H9 (cell line): ENCODE measurements at regions not wholly inside any gene's neighbourhood (a gene's known extent, or its start where the extent isn't known, plus 50 kb on each side); places are given as distances from the start of the nearest gene placed in this dataset.

Experiments used
- DNase-seq: peaks from one replicate; pipeline ENCODE4 v3.0.0-alpha.2; 2017
- H2AFZ ChIP-seq: one replicate; pipeline ENCODE4 v1.6.1; 2013; ENCODE audit warnings: mild to moderate bottlenecking, low read length, control low read depth, moderate library complexity
- H2AK5ac ChIP-seq: 2 replicates; pipeline ENCODE4 v1.6.1; 2013; ENCODE audit warnings: low read length, control low read depth, mixed read lengths; ENCODE audit not compliant: insufficient read length
- H2BK120ac ChIP-seq: one replicate; pipeline ENCODE4 v1.6.1; 2013; ENCODE audit warnings: low read depth, mild to moderate bottlenecking, low read length, control low read depth, inconsistent platforms; ENCODE audit not compliant: poor library complexity, severe bottlenecking
- H2BK12ac ChIP-seq: 2 replicates; pipeline ENCODE4 v1.6.1; 2013; ENCODE audit warnings: low read length, control low read depth, mixed read lengths, low read depth; ENCODE audit not compliant: insufficient read length
- H2BK15ac ChIP-seq: 2 replicates; pipeline ENCODE4 v1.6.1; 2013; ENCODE audit warnings: low read depth, low read length, control low read depth
- H2BK20ac ChIP-seq: one replicate; pipeline ENCODE4 v1.6.1; 2013; ENCODE audit warnings: low read depth, mild to moderate bottlenecking, low read length, control low read depth, inconsistent platforms; ENCODE audit not compliant: poor library complexity, severe bottlenecking
- H2BK5ac ChIP-seq: 2 replicates; pipeline ENCODE4 v1.6.1; 2013; ENCODE audit warnings: low read length, control low read depth, mixed read lengths; ENCODE audit not compliant: insufficient read length
- H3K14ac ChIP-seq: 2 replicates; pipeline ENCODE4 v1.6.1; 2013; ENCODE audit warnings: low read length, control low read depth; ENCODE audit not compliant: insufficient read depth
- H3K18ac ChIP-seq: 2 replicates; pipeline ENCODE4 v1.6.1; 2013; ENCODE audit warnings: low read depth, mild to moderate bottlenecking, mixed read lengths, low read length, control low read depth; ENCODE audit not compliant: insufficient read length
- H3K23ac ChIP-seq: 2 replicates; pipeline ENCODE4 v1.6.1; 2013; ENCODE audit warnings: low read length, control low read depth, mixed read lengths, low read depth; ENCODE audit not compliant: insufficient read length
- H3K23me2 ChIP-seq: 2 replicates; pipeline ENCODE4 v1.6.1; 2013; ENCODE audit warnings: low read depth, mild to moderate bottlenecking, mixed read lengths, low read length, control low read depth; ENCODE audit not compliant: insufficient read length, poor library complexity, severe bottlenecking
- H3K27ac ChIP-seq: 2 replicates; pipeline ENCODE4 v1.5.1; 2013; ENCODE audit warnings: low read length, control low read depth, mixed read lengths, low read depth; ENCODE audit not compliant: insufficient read length
- H3K27me3 ChIP-seq: 2 replicates; pipeline ENCODE4 v1.6.1; 2013; ENCODE audit warnings: low read length, control low read depth, inconsistent platforms; ENCODE audit not compliant: insufficient read depth
- H3K4ac ChIP-seq: 2 replicates; pipeline ENCODE4 v1.6.1; 2013; ENCODE audit warnings: low read depth, mild to moderate bottlenecking, control low read depth, inconsistent platforms, low read length, moderate library complexity
- H3K4me1 ChIP-seq: 2 replicates; pipeline ENCODE4 v1.6.1; 2013; ENCODE audit warnings: low read length, control low read depth, inconsistent platforms; ENCODE audit not compliant: insufficient read depth
- H3K4me2 ChIP-seq: 2 replicates; pipeline ENCODE4 v1.6.1; 2013; ENCODE audit warnings: low read length, control low read depth, mixed read lengths; ENCODE audit not compliant: insufficient read length, insufficient read depth
- H3K56ac ChIP-seq: 2 replicates; pipeline ENCODE4 v1.6.1; 2013; ENCODE audit warnings: low read depth, mild to moderate bottlenecking, mixed read lengths, low read length, control low read depth; ENCODE audit not compliant: insufficient read length
- H3K79me1 ChIP-seq: 2 replicates; pipeline ENCODE4 v1.6.1; 2013; ENCODE audit warnings: low read depth, mild to moderate bottlenecking, moderate library complexity, low read length, control low read depth, inconsistent platforms; ENCODE audit not compliant: insufficient read depth, poor library complexity, severe bottlenecking
- H3K79me2 ChIP-seq: 2 replicates; pipeline ENCODE4 v1.6.1; 2013; ENCODE audit warnings: low read length, control low read depth, inconsistent platforms; ENCODE audit not compliant: insufficient read depth
- H3K9ac ChIP-seq: 2 replicates; pipeline ENCODE4 v1.6.1; 2013; ENCODE audit warnings: low read length, control low read depth, mixed read lengths; ENCODE audit not compliant: insufficient read length; ENCODE audit errors: extremely low read depth
- H3K9me3 ChIP-seq: one replicate; pipeline ENCODE4 v1.6.1; 2013; ENCODE audit warnings: low read depth, low read length, inconsistent platforms; ENCODE audit not compliant: control insufficient read depth
- H3T11ph ChIP-seq: one replicate; pipeline ENCODE4 v1.6.1; 2013; ENCODE audit warnings: mild to moderate bottlenecking, low read length, control low read depth, inconsistent platforms
- H4K20me1 ChIP-seq: one replicate; pipeline ENCODE4 v1.6.1; 2013; ENCODE audit not compliant: control insufficient read depth, insufficient read length, insufficient read depth
- H4K5ac ChIP-seq: 2 replicates; pipeline ENCODE4 v1.6.1; 2013; ENCODE audit warnings: low read depth, mild to moderate bottlenecking, mixed read lengths, low read length, control low read depth; ENCODE audit not compliant: insufficient read length
- H4K8ac ChIP-seq: replicated peaks from 2 replicates; pipeline ENCODE4 v1.6.1; 2013; ENCODE audit warnings: low read length, control low read depth, mixed read lengths, low read depth; ENCODE audit not compliant: insufficient read length
- H4K91ac ChIP-seq: 2 replicates; pipeline ENCODE4 v1.6.1; 2013; ENCODE audit warnings: low read depth, mild to moderate bottlenecking, moderate library complexity, mixed read lengths, low read length, control low read depth; ENCODE audit not compliant: insufficient read length
- H3K27ac Mint-ChIP-seq, 3 experiments: 2 replicates in 2 of 3; 3 replicates in 1 of 3; pipeline ENCODE4 v1.8.0; 2020 to 2021; ENCODE audit warnings: mixed read lengths in 3 of 3, mild to moderate bottlenecking in 1 of 3, moderate library complexity in 1 of 3
- H3K27me3 Mint-ChIP-seq: 2 replicates; pipeline ENCODE4 v1.8.0; 2021; ENCODE audit warnings: low read depth, mild to moderate bottlenecking, moderate library complexity, mixed read lengths
- H3K36me3 Mint-ChIP-seq, 3 experiments: 2 replicates in 2 of 3; 3 replicates in 1 of 3; pipeline ENCODE4 v1.8.0; 2020 to 2021; ENCODE audit warnings: low read depth in 3 of 3, mixed read lengths in 3 of 3; ENCODE audit not compliant: insufficient read depth in 1 of 3
- H3K4me1 Mint-ChIP-seq, 2 experiments: 2 replicates each; pipeline ENCODE4 v1.8.0; 2020; ENCODE audit warnings: mixed read lengths in 2 of 2
- H3K4me3 Mint-ChIP-seq, 2 experiments: 2 replicates in 1 of 2; 3 replicates in 1 of 2; pipeline ENCODE4 v1.8.0; 2020 to 2021; ENCODE audit warnings: mild to moderate bottlenecking in 2 of 2, mixed read lengths in 2 of 2, moderate library complexity in 1 of 2
- H3K9me3 Mint-ChIP-seq, 2 experiments: 2 replicates in 1 of 2; 3 replicates in 1 of 2; pipeline ENCODE4 v1.8.0; 2020; ENCODE audit warnings: mild to moderate bottlenecking in 2 of 2, mixed read lengths in 2 of 2, moderate library complexity in 1 of 2
- TF ChIP-seq, protein P1 (sequence below): fragments of 200-600 bp; sonication (generic); conservative IDR thresholded peaks from 3 replicates; pipeline ENCODE4 v1.8.0; 2021; ENCODE audit warnings: antibody characterized with exemption, mild to moderate bottlenecking

DNA sequence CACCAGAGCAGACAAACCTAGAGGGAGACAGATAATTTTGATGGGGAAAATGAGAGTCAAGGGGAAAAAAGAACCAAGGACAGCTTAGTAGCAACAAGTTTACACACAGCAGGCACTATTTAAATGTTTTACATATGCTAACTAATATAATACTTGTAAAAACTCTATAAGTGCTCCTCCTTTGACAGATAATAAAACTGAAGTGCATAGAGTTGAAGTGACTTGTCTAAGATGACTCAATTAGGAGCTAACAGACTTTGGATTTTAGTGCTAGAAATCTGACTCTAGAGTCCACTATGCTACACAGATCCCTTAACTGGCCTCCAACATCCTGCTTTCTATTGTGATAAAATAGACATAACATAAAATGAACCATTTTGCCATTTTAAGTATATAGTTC, 506.9 kb downstream of the SATB2 start:
- H2BK120ac ChIP-seq, result no peak overlapping the region
- no peak overlapping the region for H2BK5ac ChIP-seq
- TF ChIP-seq, protein P1, sequence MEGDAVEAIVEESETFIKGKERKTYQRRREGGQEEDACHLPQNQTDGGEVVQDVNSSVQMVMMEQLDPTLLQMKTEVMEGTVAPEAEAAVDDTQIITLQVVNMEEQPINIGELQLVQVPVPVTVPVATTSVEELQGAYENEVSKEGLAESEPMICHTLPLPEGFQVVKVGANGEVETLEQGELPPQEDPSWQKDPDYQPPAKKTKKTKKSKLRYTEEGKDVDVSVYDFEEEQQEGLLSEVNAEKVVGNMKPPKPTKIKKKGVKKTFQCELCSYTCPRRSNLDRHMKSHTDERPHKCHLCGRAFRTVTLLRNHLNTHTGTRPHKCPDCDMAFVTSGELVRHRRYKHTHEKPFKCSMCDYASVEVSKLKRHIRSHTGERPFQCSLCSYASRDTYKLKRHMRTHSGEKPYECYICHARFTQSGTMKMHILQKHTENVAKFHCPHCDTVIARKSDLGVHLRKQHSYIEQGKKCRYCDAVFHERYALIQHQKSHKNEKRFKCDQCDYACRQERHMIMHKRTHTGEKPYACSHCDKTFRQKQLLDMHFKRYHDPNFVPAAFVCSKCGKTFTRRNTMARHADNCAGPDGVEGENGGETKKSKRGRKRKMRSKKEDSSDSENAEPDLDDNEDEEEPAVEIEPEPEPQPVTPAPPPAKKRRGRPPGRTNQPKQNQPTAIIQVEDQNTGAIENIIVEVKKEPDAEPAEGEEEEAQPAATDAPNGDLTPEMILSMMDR, result no peak
- H3K79me1 ChIP-seq, result no peaks in the 10 kb centered on the region
- no peak overlapping the region for H3K9ac ChIP-seq
- no peak overlapping the region for H2BK15ac ChIP-seq
- H3T11ph ChIP-seq, result no peak overlapping the region
- H4K5ac ChIP-seq, result no peak overlapping the region
- no peak overlapping the region for H4K8ac ChIP-seq
- H3K4me2 ChIP-seq, result no peak overlapping the region
- H3K27me3 ChIP-seq, result no peaks in the 10 kb centered on the region
- no peaks in the 10 kb centered on the region for H3K36me3 Mint-ChIP-seq
- H4K20me1 ChIP-seq, result no peaks in the 10 kb centered on the region
- H3K27ac Mint-ChIP-seq, result no peak overlapping the region
- no peak overlapping the region for H3K4ac ChIP-seq
- no peaks in the 10 kb centered on the region for H3K79me2 ChIP-seq
- no peaks in the 10 kb centered on the region for H3K23me2 ChIP-seq
- H2BK12ac ChIP-seq, result no peak overlapping the region
- peaks cover 0 to 2% of the 10 kb centered on the region in 2 experiments; a peak in 1 of 5 replicates for H3K9me3 Mint-ChIP-seq
- no peak for DNase-seq
- no peak overlapping the region for H3K18ac ChIP-seq
- no peak overlapping the region for H3K4me3 Mint-ChIP-seq
- no peaks in the 10 kb centered on the region for H3K27me3 Mint-ChIP-seq
- no peak overlapping the region for H2BK20ac ChIP-seq
- no peak overlapping the region for H3K27ac ChIP-seq
- no peak overlapping the region for H3K23ac ChIP-seq
- H3K14ac ChIP-seq, result no peak overlapping the region
- no peak overlapping the region for H2AFZ ChIP-seq
- no peak overlapping the region for H2AK5ac ChIP-seq
- H3K4me1 ChIP-seq, result no peaks in the 10 kb centered on the region; the same call in 1 of the 2 replicates
- no peaks in the 10 kb centered on the region for H3K9me3 ChIP-seq
- no peak overlapping the region for H3K56ac ChIP-seq
- peaks cover 0 to 6% of the 10 kb centered on the region in 2 experiments; a peak in 1 of 4 replicates for H3K4me1 Mint-ChIP-seq
- H4K91ac ChIP-seq, result no peak overlapping the region
